ENCODE measurements at regions not wholly inside any gene's neighbourhood (a gene's known extent, or its start where the extent isn't known, plus 50 kb on each side); places are given as distances from the start of the nearest gene placed in this dataset.

GRCh38 chr17:69999253-69999652, 75.8 kb upstream of the KCNJ16 start:
- no peak for TF ChIP-seq EZH2 (IDR thresholded peaks at IDR 0.05; ENCODE audit: insufficient read depth, poor library complexity, severe bottlenecking)
- no peak for TF ChIP-seq EZH2phosphoT487 (IDR thresholded peaks at IDR 0.05; ENCODE audit: insufficient read depth, low read depth)

All from GM23248 (cell line).